H9 (cell line): ENCODE measurements at regions not wholly inside any gene's neighbourhood (a gene's known extent, or its start where the extent isn't known, plus 50 kb on each side); places are given as distances from the start of the nearest gene placed in this dataset.

Experiments
- DNase-seq: peaks from one replicate; pipeline ENCODE4 v3.0.0-alpha.2; 2017
- H2AFZ ChIP-seq: one replicate; pipeline ENCODE4 v1.6.1; 2013; ENCODE audit warnings: mild to moderate bottlenecking, low read length, control low read depth, moderate library complexity
- H2AK5ac ChIP-seq: 2 replicates; pipeline ENCODE4 v1.6.1; 2013; ENCODE audit warnings: low read length, control low read depth, mixed read lengths; ENCODE audit not compliant: insufficient read length
- H2BK120ac ChIP-seq: one replicate; pipeline ENCODE4 v1.6.1; 2013; ENCODE audit warnings: low read depth, mild to moderate bottlenecking, low read length, control low read depth, inconsistent platforms; ENCODE audit not compliant: poor library complexity, severe bottlenecking
- H2BK12ac ChIP-seq: 2 replicates; pipeline ENCODE4 v1.6.1; 2013; ENCODE audit warnings: low read length, control low read depth, mixed read lengths, low read depth; ENCODE audit not compliant: insufficient read length
- H2BK15ac ChIP-seq: 2 replicates; pipeline ENCODE4 v1.6.1; 2013; ENCODE audit warnings: low read depth, low read length, control low read depth
- H2BK20ac ChIP-seq: one replicate; pipeline ENCODE4 v1.6.1; 2013; ENCODE audit warnings: low read depth, mild to moderate bottlenecking, low read length, control low read depth, inconsistent platforms; ENCODE audit not compliant: poor library complexity, severe bottlenecking
- H2BK5ac ChIP-seq: 2 replicates; pipeline ENCODE4 v1.6.1; 2013; ENCODE audit warnings: low read length, control low read depth, mixed read lengths; ENCODE audit not compliant: insufficient read length
- H3K14ac ChIP-seq: 2 replicates; pipeline ENCODE4 v1.6.1; 2013; ENCODE audit warnings: low read length, control low read depth; ENCODE audit not compliant: insufficient read depth
- H3K18ac ChIP-seq: 2 replicates; pipeline ENCODE4 v1.6.1; 2013; ENCODE audit warnings: low read depth, mild to moderate bottlenecking, mixed read lengths, low read length, control low read depth; ENCODE audit not compliant: insufficient read length
- H3K23ac ChIP-seq: 2 replicates; pipeline ENCODE4 v1.6.1; 2013; ENCODE audit warnings: low read length, control low read depth, mixed read lengths, low read depth; ENCODE audit not compliant: insufficient read length
- H3K23me2 ChIP-seq: 2 replicates; pipeline ENCODE4 v1.6.1; 2013; ENCODE audit warnings: low read depth, mild to moderate bottlenecking, mixed read lengths, low read length, control low read depth; ENCODE audit not compliant: insufficient read length, poor library complexity, severe bottlenecking
- H3K27ac ChIP-seq: 2 replicates; pipeline ENCODE4 v1.5.1; 2013; ENCODE audit warnings: low read length, control low read depth, mixed read lengths, low read depth; ENCODE audit not compliant: insufficient read length
- H3K27me3 ChIP-seq: 2 replicates; pipeline ENCODE4 v1.6.1; 2013; ENCODE audit warnings: low read length, control low read depth, inconsistent platforms; ENCODE audit not compliant: insufficient read depth
- H3K4ac ChIP-seq: 2 replicates; pipeline ENCODE4 v1.6.1; 2013; ENCODE audit warnings: low read depth, mild to moderate bottlenecking, control low read depth, inconsistent platforms, low read length, moderate library complexity
- H3K4me1 ChIP-seq: 2 replicates; pipeline ENCODE4 v1.6.1; 2013; ENCODE audit warnings: low read length, control low read depth, inconsistent platforms; ENCODE audit not compliant: insufficient read depth
- H3K4me2 ChIP-seq: 2 replicates; pipeline ENCODE4 v1.6.1; 2013; ENCODE audit warnings: low read length, control low read depth, mixed read lengths; ENCODE audit not compliant: insufficient read length, insufficient read depth
- H3K56ac ChIP-seq: 2 replicates; pipeline ENCODE4 v1.6.1; 2013; ENCODE audit warnings: low read depth, mild to moderate bottlenecking, mixed read lengths, low read length, control low read depth; ENCODE audit not compliant: insufficient read length
- H3K79me1 ChIP-seq: 2 replicates; pipeline ENCODE4 v1.6.1; 2013; ENCODE audit warnings: low read depth, mild to moderate bottlenecking, moderate library complexity, low read length, control low read depth, inconsistent platforms; ENCODE audit not compliant: insufficient read depth, poor library complexity, severe bottlenecking
- H3K79me2 ChIP-seq: 2 replicates; pipeline ENCODE4 v1.6.1; 2013; ENCODE audit warnings: low read length, control low read depth, inconsistent platforms; ENCODE audit not compliant: insufficient read depth
- H3K9ac ChIP-seq: 2 replicates; pipeline ENCODE4 v1.6.1; 2013; ENCODE audit warnings: low read length, control low read depth, mixed read lengths; ENCODE audit not compliant: insufficient read length; ENCODE audit errors: extremely low read depth
- H3K9me3 ChIP-seq: one replicate; pipeline ENCODE4 v1.6.1; 2013; ENCODE audit warnings: low read depth, low read length, inconsistent platforms; ENCODE audit not compliant: control insufficient read depth
- H3T11ph ChIP-seq: one replicate; pipeline ENCODE4 v1.6.1; 2013; ENCODE audit warnings: mild to moderate bottlenecking, low read length, control low read depth, inconsistent platforms
- H4K20me1 ChIP-seq: one replicate; pipeline ENCODE4 v1.6.1; 2013; ENCODE audit not compliant: control insufficient read depth, insufficient read length, insufficient read depth
- H4K5ac ChIP-seq: 2 replicates; pipeline ENCODE4 v1.6.1; 2013; ENCODE audit warnings: low read depth, mild to moderate bottlenecking, mixed read lengths, low read length, control low read depth; ENCODE audit not compliant: insufficient read length
- H4K8ac ChIP-seq: replicated peaks from 2 replicates; pipeline ENCODE4 v1.6.1; 2013; ENCODE audit warnings: low read length, control low read depth, mixed read lengths, low read depth; ENCODE audit not compliant: insufficient read length
- H4K91ac ChIP-seq: 2 replicates; pipeline ENCODE4 v1.6.1; 2013; ENCODE audit warnings: low read depth, mild to moderate bottlenecking, moderate library complexity, mixed read lengths, low read length, control low read depth; ENCODE audit not compliant: insufficient read length
- H3K27ac Mint-ChIP-seq, 3 experiments: 2 replicates in 2 of 3; 3 replicates in 1 of 3; pipeline ENCODE4 v1.8.0; 2020 to 2021; ENCODE audit warnings: mixed read lengths in 3 of 3, mild to moderate bottlenecking in 1 of 3, moderate library complexity in 1 of 3
- H3K27me3 Mint-ChIP-seq: 2 replicates; pipeline ENCODE4 v1.8.0; 2021; ENCODE audit warnings: low read depth, mild to moderate bottlenecking, moderate library complexity, mixed read lengths
- H3K36me3 Mint-ChIP-seq, 3 experiments: 2 replicates in 2 of 3; 3 replicates in 1 of 3; pipeline ENCODE4 v1.8.0; 2020 to 2021; ENCODE audit warnings: low read depth in 3 of 3, mixed read lengths in 3 of 3; ENCODE audit not compliant: insufficient read depth in 1 of 3
- H3K4me1 Mint-ChIP-seq, 2 experiments: 2 replicates each; pipeline ENCODE4 v1.8.0; 2020; ENCODE audit warnings: mixed read lengths in 2 of 2
- H3K4me3 Mint-ChIP-seq, 2 experiments: 2 replicates in 1 of 2; 3 replicates in 1 of 2; pipeline ENCODE4 v1.8.0; 2020 to 2021; ENCODE audit warnings: mild to moderate bottlenecking in 2 of 2, mixed read lengths in 2 of 2, moderate library complexity in 1 of 2
- H3K9me3 Mint-ChIP-seq, 2 experiments: 2 replicates in 1 of 2; 3 replicates in 1 of 2; pipeline ENCODE4 v1.8.0; 2020; ENCODE audit warnings: mild to moderate bottlenecking in 2 of 2, mixed read lengths in 2 of 2, moderate library complexity in 1 of 2
- WGBS: extraction: QIAGEN DNeasy Blood & Tissue Kit; methylation state at CpG from one replicate; pipeline ENCODE4 v1.1.7; 2013; ENCODE audit warnings: missing lambda C conversion rate, low lambda C conversion rate, mixed read lengths; ENCODE audit not compliant: insufficient read length; ENCODE audit errors: extremely low coverage; 5-methylcytosine and 5-hydroxymethylcytosine counted together
- TF ChIP-seq, protein P1 (sequence below): fragments of 200-600 bp; sonication (generic); conservative IDR thresholded peaks from 3 replicates; pipeline ENCODE4 v1.8.0; 2021; ENCODE audit warnings: antibody characterized with exemption, mild to moderate bottlenecking

DNA sequence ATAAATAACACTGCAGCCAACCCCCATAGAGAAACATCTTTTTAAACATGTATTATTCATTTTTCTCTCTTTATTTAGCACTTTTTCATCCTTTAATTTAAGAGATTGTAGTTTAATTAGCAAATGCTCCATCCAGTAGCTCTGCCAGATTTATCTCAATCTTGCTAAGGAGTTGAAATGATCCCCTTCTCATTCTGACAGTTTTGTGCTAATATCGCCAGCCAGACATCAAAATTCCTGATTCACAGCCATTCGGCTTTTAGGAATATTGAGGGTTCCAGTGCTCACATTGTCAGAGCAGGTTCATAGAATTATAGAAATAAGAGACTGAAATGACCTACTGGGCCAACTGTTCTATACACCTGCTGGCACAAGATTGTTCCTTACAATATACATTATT, 77.8 kb downstream of the CASP12 start:
- no peak overlapping the region for H3T11ph ChIP-seq
- H2BK120ac ChIP-seq, result no peak overlapping the region
- Mint-ChIP-seq H3K9me3 (peaks cover 2 to 3% of the 10 kb centered on the region in 2 experiments; a peak in 2 of 5 replicates), H3K4me3 (no peak overlapping the region), H3K27me3 (peaks cover 3% of the 10 kb centered on the region), H3K27ac (no peak overlapping the region), H3K4me1 (peaks cover 0 to 4% of the 10 kb centered on the region in 2 experiments; a peak in 2 of 4 replicates), H3K36me3 (peaks cover 0 to 4% (median 2%) of the 10 kb centered on the region in 3 experiments; a peak in 2 of 7 replicates)
- TF ChIP-seq, protein P1, sequence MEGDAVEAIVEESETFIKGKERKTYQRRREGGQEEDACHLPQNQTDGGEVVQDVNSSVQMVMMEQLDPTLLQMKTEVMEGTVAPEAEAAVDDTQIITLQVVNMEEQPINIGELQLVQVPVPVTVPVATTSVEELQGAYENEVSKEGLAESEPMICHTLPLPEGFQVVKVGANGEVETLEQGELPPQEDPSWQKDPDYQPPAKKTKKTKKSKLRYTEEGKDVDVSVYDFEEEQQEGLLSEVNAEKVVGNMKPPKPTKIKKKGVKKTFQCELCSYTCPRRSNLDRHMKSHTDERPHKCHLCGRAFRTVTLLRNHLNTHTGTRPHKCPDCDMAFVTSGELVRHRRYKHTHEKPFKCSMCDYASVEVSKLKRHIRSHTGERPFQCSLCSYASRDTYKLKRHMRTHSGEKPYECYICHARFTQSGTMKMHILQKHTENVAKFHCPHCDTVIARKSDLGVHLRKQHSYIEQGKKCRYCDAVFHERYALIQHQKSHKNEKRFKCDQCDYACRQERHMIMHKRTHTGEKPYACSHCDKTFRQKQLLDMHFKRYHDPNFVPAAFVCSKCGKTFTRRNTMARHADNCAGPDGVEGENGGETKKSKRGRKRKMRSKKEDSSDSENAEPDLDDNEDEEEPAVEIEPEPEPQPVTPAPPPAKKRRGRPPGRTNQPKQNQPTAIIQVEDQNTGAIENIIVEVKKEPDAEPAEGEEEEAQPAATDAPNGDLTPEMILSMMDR, result no peak
- WGBS, result no CpG with 5 or more reads among the region's 2 CpGs
- no peak overlapping the region for H3K4ac ChIP-seq
- no peak overlapping the region for H4K91ac ChIP-seq
- no peaks in the 10 kb centered on the region for H3K27me3 ChIP-seq
- H3K56ac ChIP-seq, result no peak overlapping the region
- no peak overlapping the region for H2AFZ ChIP-seq
- H3K4me2 ChIP-seq, result no peak overlapping the region
- no peak overlapping the region for H3K23ac ChIP-seq
- no peak overlapping the region for H3K27ac ChIP-seq
- H3K79me2 ChIP-seq, result no peaks in the 10 kb centered on the region
- H3K4me1 ChIP-seq, result no peaks in the 10 kb centered on the region; the same call in 1 of the 2 replicates
- no peak overlapping the region for H2BK5ac ChIP-seq
- H2AK5ac ChIP-seq, result no peak overlapping the region
- H2BK15ac ChIP-seq, result no peak overlapping the region
- no peak overlapping the region for H3K14ac ChIP-seq
- H2BK12ac ChIP-seq, result no peak overlapping the region
- H4K5ac ChIP-seq, result no peak overlapping the region
- H3K9me3 ChIP-seq, result no peaks in the 10 kb centered on the region
- H3K79me1 ChIP-seq, result no peaks in the 10 kb centered on the region
- H3K9ac ChIP-seq, result no peak overlapping the region
- H4K20me1 ChIP-seq, result no peaks in the 10 kb centered on the region
- H3K18ac ChIP-seq, result no peak overlapping the region
- H4K8ac ChIP-seq, result no peak overlapping the region
- H3K23me2 ChIP-seq, result no peaks in the 10 kb centered on the region
- no peak for DNase-seq
- H2BK20ac ChIP-seq, result no peak overlapping the region
